ENCODE measurements at regions not wholly inside any gene's neighbourhood (a gene's known extent, or its start where the extent isn't known, plus 50 kb on each side); places are given as distances from the start of the nearest gene placed in this dataset.
"Not testable (repeated sequence)": the region's sequence is repeated elsewhere in the genome, so short reads cannot be mapped to it uniquely, and the experiment has no call there.

GRCh38 chr2:199216253-199216652 lies 241.5 kb downstream of the SATB2 start:
- DNase-seq (ENCODE audit: low spot score) = no peak

GRCh38 chr2:199207011-199207410 lies 250.7 kb downstream of the SATB2 start:
- DNase-seq (ENCODE audit: low spot score) = no peak

GRCh38 chr2:199206536-199206935 lies 251.2 kb downstream of the SATB2 start:
- DNase-seq (ENCODE audit: low spot score) = no peak

- no peak for DNase-seq (ENCODE audit: low spot score)
Observed at GRCh38 chr2:199202964-199203363, 254.8 kb downstream of the SATB2 start.

- DNase-seq (ENCODE audit: low spot score) = no peak
Observed at GRCh38 chr2:199201539-199201938, 256.2 kb downstream of the SATB2 start.

GRCh38 chr2:199199797-199200196 lies 257.9 kb downstream of the SATB2 start:
- DNase-seq (ENCODE audit: low spot score) = no peak

- no peak for DNase-seq (ENCODE audit: low spot score)
Observed at GRCh38 chr2:199197448-199197847, 260.3 kb downstream of the SATB2 start.

GRCh38 chr2:199196686-199197085 lies 261.1 kb downstream of the SATB2 start:
- no peak for DNase-seq (ENCODE audit: low spot score)

- no peak for DNase-seq (ENCODE audit: low spot score)
Observed at GRCh38 chr2:199195927-199196502, 261.7 kb downstream of the SATB2 start.

GRCh38 chr2:199191461-199191860 lies 266.3 kb downstream of the SATB2 start:
- no peak for DNase-seq (ENCODE audit: low spot score)

GRCh38 chr2:199189229-199189628 lies 268.5 kb downstream of the SATB2 start:
- DNase-seq (ENCODE audit: low spot score) = no peak

GRCh38 chr2:199186301-199186751 lies 271.4 kb downstream of the SATB2 start:
- no peak for DNase-seq (ENCODE audit: low spot score)

- DNase-seq (ENCODE audit: low spot score) = not testable (repeated sequence)
Observed at GRCh38 chr2:199185174-199185573, 272.6 kb downstream of the SATB2 start.

- DNase-seq (ENCODE audit: low spot score) = no peak
Observed at GRCh38 chr2:199163613-199164458, 293.9 kb downstream of the SATB2 start.

- DNase-seq (ENCODE audit: low spot score) = no peak
Observed at GRCh38 chr2:199160677-199161465, 296.9 kb downstream of the SATB2 start.

GRCh38 chr2:199160081-199160480 lies 297.7 kb downstream of the SATB2 start:
- DNase-seq (ENCODE audit: low spot score) = no peak

GRCh38 chr2:199148076-199148845 lies 309.5 kb downstream of the SATB2 start:
- DNase-seq (ENCODE audit: low spot score) = no peak

GRCh38 chr2:199147216-199147615 lies 310.5 kb downstream of the SATB2 start:
- DNase-seq (ENCODE audit: low spot score) = no peak

- DNase-seq (ENCODE audit: low spot score) = no peak
Observed at GRCh38 chr2:199144546-199144945, 313.2 kb downstream of the SATB2 start.

GRCh38 chr2:199144036-199144435 lies 313.7 kb downstream of the SATB2 start:
- no peak for DNase-seq (ENCODE audit: low spot score)

GRCh38 chr2:199136681-199137080 lies 321.1 kb downstream of the SATB2 start:
- no peak for DNase-seq (ENCODE audit: low spot score)

- DNase-seq (ENCODE audit: low spot score) = no peak
Observed at GRCh38 chr2:199136242-199136641, 321.5 kb downstream of the SATB2 start.
